Hematopoietic multipotent progenitor cell treated with erythropoietin and hydrocortisone succinate and interleukin-3 and kit ligand, for 8 days (in vitro differentiated cells): ENCODE measurements at regions not wholly inside any gene's neighbourhood (a gene's known extent, or its start where the extent isn't known, plus 50 kb on each side); places are given as distances from the start of the nearest gene placed in this dataset.
"Not testable (repeated sequence)": the region's sequence is repeated elsewhere in the genome, so short reads cannot be mapped to it uniquely, and the experiment has no call there.

ENCODE experiments used
- DNase-seq: peaks from one replicate; pipeline ENCODE4 v3.0.0-alpha.2; 2015

GRCh38 chr4:162838671-162839070, 328.0 kb downstream of the NAF1 start:
- no peak for DNase-seq

- DNase-seq = no peak
These were observed 329.0 kb downstream of the NAF1 start for GRCh38 chr4:162837679-162838078.

GRCh38 chr4:162837241-162837640, 329.4 kb downstream of the NAF1 start:
- DNase-seq = no peak

GRCh38 chr4:162836773-162837172, 329.9 kb downstream of the NAF1 start:
- DNase-seq = no peak

GRCh38 chr4:162836258-162836657, 330.4 kb downstream of the NAF1 start:
- DNase-seq = not testable (repeated sequence)

- DNase-seq = no peak
These were observed 335.8 kb downstream of the NAF1 start for GRCh38 chr4:162830899-162831298.

- DNase-seq = not testable (repeated sequence)
These were observed 349.3 kb downstream of the NAF1 start for GRCh38 chr4:162817374-162817773.

- no peak for DNase-seq
These were observed 362.3 kb downstream of the NAF1 start for GRCh38 chr4:162804351-162804924.

GRCh38 chr4:162803378-162803777, 363.3 kb downstream of the NAF1 start:
- DNase-seq = no peak

- no peak for DNase-seq
These were observed 369.6 kb downstream of the NAF1 start for GRCh38 chr4:162797108-162797507.

- DNase-seq = no peak
These were observed 373.1 kb downstream of the NAF1 start for GRCh38 chr4:162793571-162793970.

- no peak for DNase-seq
These were observed 373.7 kb downstream of the NAF1 start for GRCh38 chr4:162793004-162793403.

GRCh38 chr4:162791226-162791625, 375.5 kb downstream of the NAF1 start:
- DNase-seq = no peak

GRCh38 chr4:162787120-162787519, 379.6 kb downstream of the NAF1 start:
- no peak for DNase-seq

GRCh38 chr4:162782778-162783525, 383.7 kb downstream of the NAF1 start:
- no peak for DNase-seq

GRCh38 chr4:162782096-162782777, 384.5 kb downstream of the NAF1 start:
- DNase-seq = no peak

- DNase-seq = no peak
These were observed 395.8 kb downstream of the NAF1 start for GRCh38 chr4:162770761-162771490.

GRCh38 chr4:162767083-162767482, 399.6 kb downstream of the NAF1 start:
- DNase-seq = no peak

GRCh38 chr4:162761965-162762364, 404.7 kb downstream of the NAF1 start:
- DNase-seq = no peak

- DNase-seq = not testable (repeated sequence)
These were observed 426.5 kb downstream of the NAF1 start for GRCh38 chr4:162740228-162740627.

- DNase-seq = not testable (repeated sequence)
These were observed 427.1 kb downstream of the NAF1 start for GRCh38 chr4:162739596-162739995.

- no peak for DNase-seq
These were observed 433.8 kb downstream of the NAF1 start for GRCh38 chr4:162732876-162733275.

- DNase-seq = no peak
These were observed 438.9 kb downstream of the NAF1 start for GRCh38 chr4:162727766-162728165.
